Lower lobe of right lung (tissue), 2 donors: ENCODE measurements at regions not wholly inside any gene's neighbourhood (a gene's known extent, or its start where the extent isn't known, plus 50 kb on each side); places are given as distances from the start of the nearest gene placed in this dataset.

Experiments
- ATAC-seq, 2 donors: fragments of 200-7000 bp; cut with Tn5 transposase; one replicate each; pipeline ENCODE4 v1.9.1; 2020 to 2022; ENCODE audit warnings: mild to moderate bottlenecking in 2 of 2, moderate library complexity in 2 of 2
- DNase-seq: peaks from one replicate; pipeline ENCODE4 v3.0.0-alpha.2; 2020
- H3K27ac ChIP-seq: fragments of 200-600 bp; one replicate; pipeline ENCODE4 v1.8.0; 2022
- H3K27me3 ChIP-seq: fragments of 200-600 bp; one replicate; pipeline ENCODE4 v1.8.0; 2022; ENCODE audit warnings: low read depth
- H3K36me3 ChIP-seq: fragments of 200-600 bp; one replicate; pipeline ENCODE4 v1.8.0; 2022; ENCODE audit warnings: mild to moderate bottlenecking
- H3K4me1 ChIP-seq: fragments of 200-600 bp; one replicate; pipeline ENCODE4 v1.8.0; 2022
- H3K4me3 ChIP-seq: fragments of 200-600 bp; one replicate; pipeline ENCODE4 v1.8.0; 2022; ENCODE audit warnings: mild to moderate bottlenecking
- H3K9me3 ChIP-seq: fragments of 200-600 bp; one replicate; pipeline ENCODE4 v1.8.0; 2022
- intact Hi-C: fragments of 100-400 bp; cut with DNase I; formaldehyde crosslinking; loops from one replicate; pipeline ENCODE4 v1.11.0; 2022
- TF ChIP-seq, protein P1 (sequence below): fragments of 200-600 bp; IDR thresholded peaks from one replicate; pipeline ENCODE4 v1.8.0; 2022; ENCODE audit warnings: antibody characterized with exemption, mild to moderate bottlenecking
- donor health status: DM: no; HTN: yes; CAD: no; lungs with severe emphysema.

DNA sequence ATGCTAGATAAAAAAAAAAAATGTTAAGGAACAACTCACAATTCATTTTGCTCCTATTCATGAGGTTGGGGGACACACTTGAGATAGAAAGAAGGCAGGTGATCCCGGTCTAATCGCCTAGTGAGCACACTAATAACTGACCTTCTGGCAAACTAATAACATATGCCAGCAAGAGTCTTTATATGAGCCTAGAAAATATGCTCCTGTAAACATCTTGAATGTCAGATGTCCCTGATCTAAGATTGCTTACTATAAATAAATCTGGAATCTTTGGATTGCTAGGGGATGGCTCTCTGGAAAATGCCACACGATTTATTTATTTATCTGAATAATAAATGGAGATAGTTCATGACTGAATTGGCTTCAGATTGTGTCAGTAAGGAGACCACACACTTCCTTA is 821.9 kb downstream of the GRIK2 start:
- TF ChIP-seq, protein P1, sequence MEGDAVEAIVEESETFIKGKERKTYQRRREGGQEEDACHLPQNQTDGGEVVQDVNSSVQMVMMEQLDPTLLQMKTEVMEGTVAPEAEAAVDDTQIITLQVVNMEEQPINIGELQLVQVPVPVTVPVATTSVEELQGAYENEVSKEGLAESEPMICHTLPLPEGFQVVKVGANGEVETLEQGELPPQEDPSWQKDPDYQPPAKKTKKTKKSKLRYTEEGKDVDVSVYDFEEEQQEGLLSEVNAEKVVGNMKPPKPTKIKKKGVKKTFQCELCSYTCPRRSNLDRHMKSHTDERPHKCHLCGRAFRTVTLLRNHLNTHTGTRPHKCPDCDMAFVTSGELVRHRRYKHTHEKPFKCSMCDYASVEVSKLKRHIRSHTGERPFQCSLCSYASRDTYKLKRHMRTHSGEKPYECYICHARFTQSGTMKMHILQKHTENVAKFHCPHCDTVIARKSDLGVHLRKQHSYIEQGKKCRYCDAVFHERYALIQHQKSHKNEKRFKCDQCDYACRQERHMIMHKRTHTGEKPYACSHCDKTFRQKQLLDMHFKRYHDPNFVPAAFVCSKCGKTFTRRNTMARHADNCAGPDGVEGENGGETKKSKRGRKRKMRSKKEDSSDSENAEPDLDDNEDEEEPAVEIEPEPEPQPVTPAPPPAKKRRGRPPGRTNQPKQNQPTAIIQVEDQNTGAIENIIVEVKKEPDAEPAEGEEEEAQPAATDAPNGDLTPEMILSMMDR, result no peak
- Histone ChIP-seq H3K9me3 (no peaks in the 10 kb centered on the region), H3K4me1 (no peaks in the 10 kb centered on the region), H3K27me3 (no peaks in the 10 kb centered on the region), H3K4me3 (no peak overlapping the region), H3K27ac (no peak overlapping the region), H3K36me3 (no peaks in the 10 kb centered on the region)
- ATAC-seq, result no peak
- intact Hi-C loops, result no loop called here
- no peak for DNase-seq

DNA sequence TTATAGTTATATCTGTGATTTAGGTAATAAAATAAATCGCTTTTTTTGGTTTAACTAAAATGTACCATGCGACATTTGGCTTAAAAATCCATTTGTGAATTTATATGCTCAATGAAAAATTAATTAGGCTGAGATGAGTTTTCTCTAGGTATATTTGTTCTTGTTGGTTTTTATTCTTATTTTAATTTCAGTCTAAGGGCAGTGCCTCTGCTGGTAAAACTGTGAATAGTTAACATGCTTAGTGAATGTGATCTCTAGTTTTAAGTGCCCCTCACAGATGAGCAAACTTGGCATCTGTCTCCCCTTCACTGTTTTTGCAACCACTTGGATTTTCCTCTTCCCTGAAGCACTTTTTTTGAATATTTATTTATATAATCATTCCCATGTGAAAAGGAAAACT is 822.7 kb downstream of the GRIK2 start:
- H3K27me3 ChIP-seq, result no peaks in the 10 kb centered on the region

DNA sequence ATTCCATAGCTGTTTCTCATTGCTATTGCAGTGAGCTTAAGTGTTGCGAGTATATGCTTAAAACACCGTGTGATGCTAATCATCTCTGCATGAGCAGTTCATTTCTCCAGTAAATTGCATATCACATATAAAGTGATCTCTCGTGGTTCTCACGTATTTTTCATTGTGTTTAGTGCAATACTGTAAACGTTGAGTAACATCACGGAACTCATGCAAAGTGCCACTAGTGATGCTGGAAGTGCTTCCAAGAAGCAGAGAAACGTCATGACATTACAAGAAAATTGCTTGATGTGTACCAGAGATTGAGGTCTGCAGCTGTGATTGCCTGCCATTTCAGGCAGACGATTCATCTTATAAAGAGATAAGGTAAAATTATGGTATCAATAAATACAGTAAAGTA is 830.4 kb downstream of the GRIK2 start:
- no peak overlapping the region for H3K27ac ChIP-seq
- TF ChIP-seq, protein P1, result no peak
- H3K36me3 ChIP-seq, result no peaks in the 10 kb centered on the region
- H3K9me3 ChIP-seq, result no peaks in the 10 kb centered on the region
- H3K4me3 ChIP-seq, result no peak overlapping the region
- H3K27me3 ChIP-seq, result no peaks in the 10 kb centered on the region
- DNase-seq (no peak), ATAC-seq (no peak)
- intact Hi-C loops, result no loop called here
- H3K4me1 ChIP-seq, result no peaks in the 10 kb centered on the region

More for the DNA sequence above, 822.7 kb downstream of the GRIK2 start:
- DNase-seq, result no peak
- Histone ChIP-seq H3K9me3 (no peaks in the 10 kb centered on the region), H3K4me1 (no peaks in the 10 kb centered on the region), H3K36me3 (no peaks in the 10 kb centered on the region), H3K27ac (no peak overlapping the region), H3K4me3 (no peak overlapping the region)
- intact Hi-C loops, result no loop called here
- TF ChIP-seq, protein P1, result no peak
- no peak for ATAC-seq

DNA sequence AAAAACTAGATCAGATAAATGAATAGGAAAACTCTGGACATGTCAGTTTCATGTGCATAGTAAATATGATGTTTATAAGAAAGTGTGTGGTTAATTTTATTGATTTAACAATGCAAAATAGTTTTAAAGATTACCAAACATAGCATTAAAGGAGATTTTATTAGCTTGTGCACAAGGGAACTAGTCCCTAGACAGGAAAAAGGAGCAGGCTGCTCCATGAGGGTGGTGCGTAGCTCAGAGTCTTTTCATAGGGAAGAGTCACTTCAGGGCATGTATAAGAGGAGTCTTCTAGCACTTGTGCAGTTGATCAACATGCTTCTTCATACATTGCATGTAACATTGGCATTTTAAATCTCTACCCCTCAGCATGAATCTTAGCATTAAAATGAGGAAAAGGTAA is 835.8 kb downstream of the GRIK2 start:
- Histone ChIP-seq H3K4me1 (no peaks in the 10 kb centered on the region), H3K9me3 (no peaks in the 10 kb centered on the region), H3K36me3 (no peaks in the 10 kb centered on the region), H3K27me3 (no peaks in the 10 kb centered on the region), H3K4me3 (no peak overlapping the region), H3K27ac (no peak overlapping the region)
- ATAC-seq (no peak), DNase-seq (no peak)
- TF ChIP-seq, protein P1, result no peak
- intact Hi-C loops, result no loop called here
